Neuronal stem cell (in vitro differentiated cells): ENCODE measurements at regions not wholly inside any gene's neighbourhood (a gene's known extent, or its start where the extent isn't known, plus 50 kb on each side); places are given as distances from the start of the nearest gene placed in this dataset.
A peak's percentile ranks its signal among the peaks of the same experiment; 100 is the strongest.

Experiments
- DNase-seq: peaks from one replicate; pipeline ENCODE4 v3.0.0-alpha.2; 2013; ENCODE audit warnings: low spot score
- H2AFZ ChIP-seq: one replicate; pipeline ENCODE4 v1.6.1; 2013; ENCODE audit warnings: mild to moderate bottlenecking, low read length, inconsistent platforms
- H2AK5ac ChIP-seq: 2 replicates; pipeline ENCODE4 v1.6.1; 2013; ENCODE audit warnings: low read depth, mild to moderate bottlenecking, inconsistent platforms, low read length, moderate library complexity, mixed read lengths
- H2BK120ac ChIP-seq: 2 replicates; pipeline ENCODE4 v1.6.1; 2013; ENCODE audit warnings: low read depth, mild to moderate bottlenecking, inconsistent platforms, low read length, moderate library complexity, mixed read lengths
- H2BK12ac ChIP-seq: one replicate; pipeline ENCODE4 v1.6.1; 2013; ENCODE audit warnings: low read length, inconsistent platforms
- H2BK15ac ChIP-seq: 2 replicates; pipeline ENCODE4 v1.6.1; 2013; ENCODE audit warnings: mild to moderate bottlenecking, low read length, inconsistent platforms, mixed read lengths
- H2BK5ac ChIP-seq: one replicate; pipeline ENCODE4 v1.6.1; 2013; ENCODE audit warnings: inconsistent platforms, mild to moderate bottlenecking, low read length, moderate library complexity
- H3K14ac ChIP-seq: one replicate; pipeline ENCODE4 v1.6.1; 2013; ENCODE audit warnings: low read length, inconsistent platforms
- H3K18ac ChIP-seq: 2 replicates; pipeline ENCODE4 v1.6.1; 2013; ENCODE audit warnings: low read length, inconsistent platforms
- H3K23ac ChIP-seq: 2 replicates; pipeline ENCODE4 v1.6.1; 2013; ENCODE audit warnings: low read depth, mild to moderate bottlenecking, mixed read lengths, low read length, inconsistent platforms; ENCODE audit not compliant: poor library complexity
- H3K27ac ChIP-seq: replicated peaks from 3 replicates; pipeline ENCODE4 v1.5.1; 2013; ENCODE audit warnings: low read length, inconsistent platforms
- H3K27me3 ChIP-seq, 3 experiments: 2 replicates each; pipeline ENCODE4 v1.6.1; 2013; ENCODE audit warnings: low read length in 3 of 3, mild to moderate bottlenecking in 2 of 3, inconsistent platforms in 1 of 3, low read depth in 1 of 3, mixed read lengths in 1 of 3, moderate library complexity in 1 of 3; ENCODE audit not compliant: control insufficient read depth in 3 of 3, insufficient read depth in 3 of 3
- H3K36me3 ChIP-seq, 2 donors: replicated peaks in 1 of 2; 2 replicates each; pipeline ENCODE4 v1.6.1; 2013; ENCODE audit warnings: low read length in 2 of 2; ENCODE audit not compliant: control insufficient read depth in 2 of 2, insufficient read depth in 2 of 2
- H3K4ac ChIP-seq: 2 replicates; pipeline ENCODE4 v1.6.1; 2013; ENCODE audit warnings: inconsistent platforms, mild to moderate bottlenecking, low read length, moderate library complexity
- H3K4me1 ChIP-seq, 2 donors: 1 replicate in 1 of 2; 2 replicates in 1 of 2; pipeline ENCODE4 v1.6.1; 2013; ENCODE audit warnings: low read length in 2 of 2, low read depth in 1 of 2; ENCODE audit not compliant: control insufficient read depth in 2 of 2, insufficient read depth in 1 of 2
- H3K4me2 ChIP-seq: one replicate; pipeline ENCODE4 v1.6.1; 2013; ENCODE audit warnings: mild to moderate bottlenecking, low read length, inconsistent platforms; ENCODE audit not compliant: insufficient read depth, poor library complexity, severe bottlenecking
- H3K4me3 ChIP-seq, 2 donors: 2 replicates each; pipeline ENCODE4 v1.5.1; 2013; ENCODE audit warnings: low read length in 2 of 2, mild to moderate bottlenecking in 2 of 2, inconsistent platforms in 1 of 2, moderate library complexity in 1 of 2
- H3K79me1 ChIP-seq: one replicate; pipeline ENCODE4 v1.6.1; 2013; ENCODE audit warnings: low read depth, mild to moderate bottlenecking, inconsistent platforms, low read length, moderate library complexity
- H3K9ac ChIP-seq: one replicate; pipeline ENCODE4 v1.6.1; 2013; ENCODE audit warnings: mild to moderate bottlenecking, low read depth, low read length, inconsistent platforms; ENCODE audit not compliant: poor library complexity
- H3K9me3 ChIP-seq, 2 donors: replicated peaks in 1 of 2; 2 replicates each; pipeline versions ENCODE3 to v1.6.1; 2013; ENCODE audit warnings: low read length in 2 of 2, mild to moderate bottlenecking in 2 of 2, inconsistent platforms in 1 of 2, low read depth in 1 of 2, mixed read lengths in 1 of 2, moderate library complexity in 1 of 2; ENCODE audit not compliant: control insufficient read depth in 2 of 2, insufficient read depth in 1 of 2
- H4K8ac ChIP-seq: one replicate; pipeline ENCODE4 v1.6.1; 2013; ENCODE audit warnings: low read depth, mild to moderate bottlenecking, inconsistent platforms, low read length, moderate library complexity
- H4K91ac ChIP-seq: one replicate; pipeline ENCODE4 v1.6.1; 2013; ENCODE audit warnings: low read length, low read depth, mild to moderate bottlenecking, inconsistent platforms; ENCODE audit not compliant: poor library complexity
- WGBS, 2 donors: extraction: QIAGEN DNeasy Blood & Tissue Kit; methylation state at CpG; one replicate each; pipeline ENCODE4 v1.1.7; 2013; ENCODE audit warnings: missing lambda C conversion rate in 2 of 2, mixed read lengths in 1 of 2; ENCODE audit not compliant: insufficient read length in 2 of 2, insufficient replicate concordance in 1 of 2; ENCODE audit errors: extremely low coverage in 2 of 2; 5-methylcytosine and 5-hydroxymethylcytosine counted together

- H2BK12ac ChIP-seq: no peak overlapping the region
- no peak overlapping the region for H3K23ac ChIP-seq
- H3K9ac ChIP-seq: no peak overlapping the region
- H3K27ac ChIP-seq: no peak overlapping the region
- no peak overlapping the region for H3K4me3 ChIP-seq
- H3K4me2 ChIP-seq: no peak overlapping the region
- H4K91ac ChIP-seq: no peak overlapping the region
- H4K8ac ChIP-seq: no peak overlapping the region
- no peak overlapping the region for H3K14ac ChIP-seq
- no peak overlapping the region for H2BK5ac ChIP-seq
- no peak overlapping the region for H2AK5ac ChIP-seq
- H2AFZ ChIP-seq: no peak overlapping the region
- H3K4ac ChIP-seq: no peak overlapping the region
- H3K27me3 ChIP-seq: no peaks in the 10 kb centered on the region
- no peak overlapping the region for H3K18ac ChIP-seq
- H3K4me1 ChIP-seq: peaks cover 8 to 10% of the 10 kb centered on the region in 2 donors
- H3K9me3 ChIP-seq: peaks cover 0 to 2% of the 10 kb centered on the region in 2 donors
- WGBS, 2 donors: no CpG with 5 or more reads among the region's 11 CpGs
- H2BK15ac ChIP-seq: no peak overlapping the region
- H3K36me3 ChIP-seq: no peaks in the 10 kb centered on the region
- no peak for DNase-seq
- no peak overlapping the region for H2BK120ac ChIP-seq
- no peaks in the 10 kb centered on the region for H3K79me1 ChIP-seq
These were observed 97.2 kb upstream of the DNAH5 start for GRCh38 chr5:14041528-14042192.

- H3K4me1 ChIP-seq: peaks cover 14 to 20% of the 10 kb centered on the region in 2 donors
- H3K23ac ChIP-seq: no peak overlapping the region
- H3K4me2 ChIP-seq: no peak overlapping the region
- no peak overlapping the region for H3K9ac ChIP-seq
- no CpG with 5 or more reads among the region's 5 CpGs for WGBS, 2 donors
- H2BK15ac ChIP-seq: no peak overlapping the region
- no peak overlapping the region for H2BK120ac ChIP-seq
- no peak overlapping the region for H3K18ac ChIP-seq
- H3K27ac ChIP-seq: no peak overlapping the region
- no peak for DNase-seq
- no peak overlapping the region for H4K91ac ChIP-seq
- H2BK5ac ChIP-seq: no peak overlapping the region
- no peaks in the 10 kb centered on the region for H3K79me1 ChIP-seq
- no peak overlapping the region for H2BK12ac ChIP-seq
- no peak overlapping the region for H3K4me3 ChIP-seq
- no peak overlapping the region for H4K8ac ChIP-seq
- no peaks in the 10 kb centered on the region for H3K27me3 ChIP-seq
- H3K4ac ChIP-seq: no peak overlapping the region
- H2AFZ ChIP-seq: no peak overlapping the region
- no peak overlapping the region for H3K14ac ChIP-seq
- H3K9me3 ChIP-seq: peaks cover 0 to 2% of the 10 kb centered on the region in 2 donors
- H2AK5ac ChIP-seq: no peak overlapping the region
- H3K36me3 ChIP-seq: no peaks in the 10 kb centered on the region
These were observed 96.1 kb upstream of the DNAH5 start for GRCh38 chr5:14040542-14040941.

- DNase-seq: no peak
- no peak overlapping the region for H3K27ac ChIP-seq
- H3K9ac ChIP-seq: no peak overlapping the region
- H3K14ac ChIP-seq: no peak overlapping the region
- H4K91ac ChIP-seq: no peak overlapping the region
- no peaks in the 10 kb centered on the region for H3K27me3 ChIP-seq
- peaks cover 0 to 2% of the 10 kb centered on the region in 2 donors for H3K9me3 ChIP-seq
- WGBS, 2 donors: no CpG with 5 or more reads among the region's 1 CpG
- no peak overlapping the region for H4K8ac ChIP-seq
- peak overlapping the region; percentile 18 for H2AK5ac ChIP-seq
- H3K23ac ChIP-seq: no peak overlapping the region
- H2BK15ac ChIP-seq: no peak overlapping the region
- H3K79me1 ChIP-seq: no peaks in the 10 kb centered on the region
- no peak overlapping the region for H3K4me2 ChIP-seq
- H2BK12ac ChIP-seq: no peak overlapping the region
- H3K18ac ChIP-seq: no peak overlapping the region
- no peak overlapping the region for H3K4ac ChIP-seq
- no peaks in the 10 kb centered on the region for H3K36me3 ChIP-seq
- H2BK120ac ChIP-seq: no peak overlapping the region
- peaks cover 22 to 25% of the 10 kb centered on the region in 2 donors for H3K4me1 ChIP-seq
- H2AFZ ChIP-seq: no peak overlapping the region
- H3K4me3 ChIP-seq: no peak overlapping the region
- H2BK5ac ChIP-seq: no peak overlapping the region
These were observed 95.1 kb upstream of the DNAH5 start for GRCh38 chr5:14039576-14039975.

GRCh38 chr5:14039063-14039462 is 94.6 kb upstream of the DNAH5 start:
- H3K4me2 ChIP-seq: no peak overlapping the region
- H4K91ac ChIP-seq: no peak overlapping the region
- no CpG with 5 or more reads among the region's 7 CpGs for WGBS, 2 donors
- H2BK120ac ChIP-seq: no peak overlapping the region
- H3K36me3 ChIP-seq: no peaks in the 10 kb centered on the region
- H3K27me3 ChIP-seq: no peaks in the 10 kb centered on the region
- no peak overlapping the region for H3K18ac ChIP-seq
- H3K4me3 ChIP-seq: no peak overlapping the region
- H3K9me3 ChIP-seq: peaks cover 0 to 2% of the 10 kb centered on the region in 2 donors
- no peak overlapping the region for H2AFZ ChIP-seq
- no peak overlapping the region for H2BK15ac ChIP-seq
- peaks cover 22 to 25% of the 10 kb centered on the region in 2 donors for H3K4me1 ChIP-seq
- no peak overlapping the region for H3K23ac ChIP-seq
- no peaks in the 10 kb centered on the region for H3K79me1 ChIP-seq
- no peak overlapping the region for H2BK5ac ChIP-seq
- H2AK5ac ChIP-seq: peak overlapping the region; percentile 18
- H3K4ac ChIP-seq: no peak overlapping the region
- H2BK12ac ChIP-seq: no peak overlapping the region
- no peak overlapping the region for H3K9ac ChIP-seq
- no peak overlapping the region for H3K14ac ChIP-seq
- no peak for DNase-seq
- no peak overlapping the region for H4K8ac ChIP-seq
- H3K27ac ChIP-seq: no peak overlapping the region
